GM12878 (cell line): ENCODE measurements at regions not wholly inside any gene's neighbourhood (a gene's known extent, or its start where the extent isn't known, plus 50 kb on each side); places are given as distances from the start of the nearest gene placed in this dataset.

ENCODE experiments used
- ASH2L ChIP-seq: fragments of 300-600, 200-600 bp; sonication (generic); IDR thresholded peaks from 2 replicates; pipeline ENCODE4 v1.6.1; 2017; ENCODE audit warnings: low read depth, mild to moderate bottlenecking, borderline replicate concordance
- EP300 ChIP-seq, 2 experiments: fragments of 150-350 bp in 1 of 2; IDR thresholded peaks; 2 replicates each; pipeline ENCODE4 v1.6.1; 2011 to 2012; ENCODE audit warnings: low read depth in 2 of 2, low read length in 2 of 2, borderline replicate concordance in 1 of 2, improper control_type of control experiment in 1 of 2, inconsistent platforms in 1 of 2; ENCODE audit not compliant: control insufficient read depth in 1 of 2
- KDM1A ChIP-seq: fragments of 200-600 bp; sonication (generic); IDR thresholded peaks from 2 replicates; pipeline ENCODE4 v1.6.1; 2016; ENCODE audit warnings: borderline replicate concordance
- TF ChIP-seq, protein P1 (sequence below), 3 experiments: IDR thresholded peaks in 2 of 3; conservative IDR thresholded peaks in 1 of 3; 2 replicates each; pipeline ENCODE4 v1.5.1; 2011; ENCODE audit warnings: low read depth in 3 of 3, low read length in 3 of 3, mild to moderate bottlenecking in 3 of 3, control low read depth in 2 of 3, moderate library complexity in 2 of 3, inconsistent platforms in 1 of 3, mixed read lengths in 1 of 3; ENCODE audit not compliant: control insufficient read depth in 2 of 3, insufficient read depth in 1 of 3; ENCODE audit errors: extremely low read depth in 1 of 3

DNA sequence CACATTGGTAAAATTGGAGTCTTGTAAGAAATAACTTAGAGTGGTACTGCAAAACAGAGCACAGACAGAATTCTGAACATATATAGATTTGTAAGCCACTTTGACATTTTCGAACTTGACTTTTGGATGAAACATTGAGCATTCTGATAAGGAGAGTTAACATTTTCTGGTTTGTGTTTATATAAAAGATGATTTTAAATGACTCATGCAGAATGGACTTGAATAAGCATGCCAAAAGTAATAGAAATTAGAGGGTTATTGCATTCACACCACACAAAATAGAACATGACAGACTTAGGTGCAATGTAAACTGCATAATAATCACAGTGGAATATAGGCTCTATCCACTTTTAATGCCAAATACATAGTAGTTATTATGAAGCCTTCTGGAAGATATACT is 507.0 kb downstream of the DACH1 start:
- TF ChIP-seq, protein P1, sequence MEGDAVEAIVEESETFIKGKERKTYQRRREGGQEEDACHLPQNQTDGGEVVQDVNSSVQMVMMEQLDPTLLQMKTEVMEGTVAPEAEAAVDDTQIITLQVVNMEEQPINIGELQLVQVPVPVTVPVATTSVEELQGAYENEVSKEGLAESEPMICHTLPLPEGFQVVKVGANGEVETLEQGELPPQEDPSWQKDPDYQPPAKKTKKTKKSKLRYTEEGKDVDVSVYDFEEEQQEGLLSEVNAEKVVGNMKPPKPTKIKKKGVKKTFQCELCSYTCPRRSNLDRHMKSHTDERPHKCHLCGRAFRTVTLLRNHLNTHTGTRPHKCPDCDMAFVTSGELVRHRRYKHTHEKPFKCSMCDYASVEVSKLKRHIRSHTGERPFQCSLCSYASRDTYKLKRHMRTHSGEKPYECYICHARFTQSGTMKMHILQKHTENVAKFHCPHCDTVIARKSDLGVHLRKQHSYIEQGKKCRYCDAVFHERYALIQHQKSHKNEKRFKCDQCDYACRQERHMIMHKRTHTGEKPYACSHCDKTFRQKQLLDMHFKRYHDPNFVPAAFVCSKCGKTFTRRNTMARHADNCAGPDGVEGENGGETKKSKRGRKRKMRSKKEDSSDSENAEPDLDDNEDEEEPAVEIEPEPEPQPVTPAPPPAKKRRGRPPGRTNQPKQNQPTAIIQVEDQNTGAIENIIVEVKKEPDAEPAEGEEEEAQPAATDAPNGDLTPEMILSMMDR (IDR thresholded peaks at IDR 0.05 in 2 of 3, conservative IDR thresholded peaks at IDR 0.05 in 1 of 3; ENCODE audit: control insufficient read depth in 2 of 3, extremely low read depth in 1 of 3, insufficient read depth in 1 of 3, low read depth in 3 of 3, low read length in 3 of 3), result no peak
- TF ChIP-seq ASH2L (no peak), EP300 (IDR thresholded peaks at IDR 0.05; ENCODE audit: borderline replicate concordance in 1 of 2, control insufficient read depth in 1 of 2, low read depth in 2 of 2, low read length in 2 of 2) (no peak), KDM1A (no peak)
